Ishikawa (cell line): ENCODE measurements at regions not wholly inside any gene's neighbourhood (a gene's known extent, or its start where the extent isn't known, plus 50 kb on each side); places are given as distances from the start of the nearest gene placed in this dataset.
A peak's percentile ranks its signal among the peaks of the same experiment; 100 is the strongest.

Experiments
- CEBPB ChIP-seq: IDR thresholded peaks from 2 replicates; pipeline ENCODE4 v1.6.1; 2012
- CREB1 ChIP-seq: IDR thresholded peaks from 2 replicates; pipeline ENCODE4 v1.6.1; 2012; ENCODE audit warnings: low read depth
- EGR1 ChIP-seq: IDR thresholded peaks from 2 replicates; pipeline ENCODE4 v1.6.1; 2012
- EP300 ChIP-seq: IDR thresholded peaks from 2 replicates; pipeline ENCODE4 v1.6.1; 2012; ENCODE audit warnings: borderline replicate concordance
- FOXM1 ChIP-seq: IDR thresholded peaks from 2 replicates; pipeline ENCODE4 v1.6.1; 2012; ENCODE audit warnings: low read depth, borderline replicate concordance
- NFIC ChIP-seq: IDR thresholded peaks from 2 replicates; pipeline ENCODE4 v1.6.1; 2012
- RAD21 ChIP-seq: IDR thresholded peaks from 2 replicates; pipeline ENCODE4 v1.6.1; 2012; ENCODE audit warnings: low read depth
- TAF1 ChIP-seq: IDR thresholded peaks from 2 replicates; pipeline ENCODE4 v1.6.1; 2012; ENCODE audit warnings: low read depth, mild to moderate bottlenecking
- TCF12 ChIP-seq: IDR thresholded peaks from 2 replicates; pipeline ENCODE4 v1.6.1; 2012; ENCODE audit warnings: low read depth
- TEAD4 ChIP-seq: IDR thresholded peaks from 2 replicates; pipeline ENCODE4 v1.6.1; 2012
- USF1 ChIP-seq: IDR thresholded peaks from 2 replicates; pipeline ENCODE4 v1.6.1; 2012
- YY1 ChIP-seq: IDR thresholded peaks from 2 replicates; pipeline ENCODE4 v1.6.1; 2012; ENCODE audit warnings: low read depth
- ZBTB7A ChIP-seq: IDR thresholded peaks from 2 replicates; pipeline ENCODE4 v1.6.1; 2012; ENCODE audit warnings: low read depth
- TF ChIP-seq, protein P1 (sequence below): IDR thresholded peaks from 2 replicates; pipeline ENCODE4 v1.6.1; 2012; ENCODE audit warnings: low read depth, mild to moderate bottlenecking
- TF ChIP-seq, protein P2 (sequence below): IDR thresholded peaks from 2 replicates; pipeline ENCODE4 v1.6.1; 2012

- TF ChIP-seq TEAD4 (no peak), USF1 (0 out of 2 replicates have a peak, but pooled peaks have one; percentile 9)
Observed at GRCh38 chr4:53651156-53651735, 60.0 kb upstream of the LNX1 start.

- no peak for TF ChIP-seq USF1
- TF ChIP-seq, protein P1, sequence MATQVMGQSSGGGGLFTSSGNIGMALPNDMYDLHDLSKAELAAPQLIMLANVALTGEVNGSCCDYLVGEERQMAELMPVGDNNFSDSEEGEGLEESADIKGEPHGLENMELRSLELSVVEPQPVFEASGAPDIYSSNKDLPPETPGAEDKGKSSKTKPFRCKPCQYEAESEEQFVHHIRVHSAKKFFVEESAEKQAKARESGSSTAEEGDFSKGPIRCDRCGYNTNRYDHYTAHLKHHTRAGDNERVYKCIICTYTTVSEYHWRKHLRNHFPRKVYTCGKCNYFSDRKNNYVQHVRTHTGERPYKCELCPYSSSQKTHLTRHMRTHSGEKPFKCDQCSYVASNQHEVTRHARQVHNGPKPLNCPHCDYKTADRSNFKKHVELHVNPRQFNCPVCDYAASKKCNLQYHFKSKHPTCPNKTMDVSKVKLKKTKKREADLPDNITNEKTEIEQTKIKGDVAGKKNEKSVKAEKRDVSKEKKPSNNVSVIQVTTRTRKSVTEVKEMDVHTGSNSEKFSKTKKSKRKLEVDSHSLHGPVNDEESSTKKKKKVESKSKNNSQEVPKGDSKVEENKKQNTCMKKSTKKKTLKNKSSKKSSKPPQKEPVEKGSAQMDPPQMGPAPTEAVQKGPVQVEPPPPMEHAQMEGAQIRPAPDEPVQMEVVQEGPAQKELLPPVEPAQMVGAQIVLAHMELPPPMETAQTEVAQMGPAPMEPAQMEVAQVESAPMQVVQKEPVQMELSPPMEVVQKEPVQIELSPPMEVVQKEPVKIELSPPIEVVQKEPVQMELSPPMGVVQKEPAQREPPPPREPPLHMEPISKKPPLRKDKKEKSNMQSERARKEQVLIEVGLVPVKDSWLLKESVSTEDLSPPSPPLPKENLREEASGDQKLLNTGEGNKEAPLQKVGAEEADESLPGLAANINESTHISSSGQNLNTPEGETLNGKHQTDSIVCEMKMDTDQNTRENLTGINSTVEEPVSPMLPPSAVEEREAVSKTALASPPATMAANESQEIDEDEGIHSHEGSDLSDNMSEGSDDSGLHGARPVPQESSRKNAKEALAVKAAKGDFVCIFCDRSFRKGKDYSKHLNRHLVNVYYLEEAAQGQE = peak; percentile 42; the same call in 1 of the 2 replicates
Observed at GRCh38 chr4:53649357-53649756, 58.1 kb upstream of the LNX1 start.

DNA sequence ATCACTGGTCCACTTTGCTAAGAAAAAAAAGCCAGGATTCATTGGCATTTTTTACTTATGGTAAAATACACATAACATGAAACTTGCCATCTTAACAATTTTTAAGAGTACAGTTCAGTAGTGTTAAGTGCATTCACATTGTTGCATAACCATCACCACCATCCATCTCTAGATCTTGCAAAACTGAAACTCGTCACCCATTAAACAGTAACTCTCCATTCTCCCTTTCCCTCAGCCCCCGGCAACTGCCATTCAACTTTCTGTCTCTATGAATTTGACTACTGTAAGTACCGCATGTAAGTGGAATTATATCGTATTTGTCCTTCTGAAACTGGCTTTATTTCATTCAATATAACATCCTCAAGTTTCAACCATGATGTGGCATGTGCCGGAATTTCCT is 56.3 kb upstream of the LNX1 start:
- TF ChIP-seq TAF1 (no peak), CREB1 (no peak), RAD21 (no peak), ZBTB7A (no peak), EGR1 (no peak)
- TF ChIP-seq, protein P2, sequence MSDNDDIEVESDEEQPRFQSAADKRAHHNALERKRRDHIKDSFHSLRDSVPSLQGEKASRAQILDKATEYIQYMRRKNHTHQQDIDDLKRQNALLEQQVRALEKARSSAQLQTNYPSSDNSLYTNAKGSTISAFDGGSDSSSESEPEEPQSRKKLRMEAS = no peak
- TF ChIP-seq, protein P1 = no peak

DNA sequence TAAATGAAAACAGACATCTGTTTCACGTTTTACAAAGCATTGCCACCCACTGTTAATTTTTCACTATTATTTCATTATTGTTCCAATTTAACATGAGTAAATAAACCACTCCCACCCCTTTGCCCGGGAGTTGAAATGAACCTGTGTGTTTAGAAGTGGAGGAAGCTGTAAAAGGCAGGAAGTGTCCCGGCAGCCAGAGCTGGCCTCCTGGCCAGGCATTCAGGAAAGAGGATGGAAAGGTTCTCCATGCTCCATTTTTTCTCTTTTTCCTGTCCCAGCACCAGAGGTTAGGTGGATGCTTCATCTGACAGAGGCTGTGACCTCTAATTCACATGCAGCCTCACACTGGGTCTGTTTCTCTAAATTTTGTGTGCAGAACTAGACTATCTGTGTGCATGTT is 55.5 kb upstream of the LNX1 start:
- no peak for TF ChIP-seq EP300
- no peak for TF ChIP-seq ZBTB7A
- TF ChIP-seq, protein P2 = no peak
- no peak for TF ChIP-seq EGR1
- TF ChIP-seq CEBPB = no peak
- no peak for TF ChIP-seq TCF12
- no peak for TF ChIP-seq TEAD4
- TF ChIP-seq NFIC = no peak
- TF ChIP-seq TAF1 = no peak
- TF ChIP-seq USF1 = no peak
- no peak for TF ChIP-seq FOXM1
- no peak for TF ChIP-seq YY1
- TF ChIP-seq, protein P1 = no peak
- no peak for TF ChIP-seq CREB1
- no peak for TF ChIP-seq RAD21

- TF ChIP-seq, protein P2 = no peak
- TF ChIP-seq FOXM1 (no peak), RAD21 (no peak), CEBPB (no peak), CREB1 (no peak), USF1 (no peak), TEAD4 (no peak), YY1 (no peak), TAF1 (no peak), EGR1 (no peak), NFIC (no peak), TCF12 (no peak)
- TF ChIP-seq, protein P1 = no peak
Observed at GRCh38 chr4:53645108-53645507, 53.8 kb upstream of the LNX1 start.
